ENCODE measurements at regions not wholly inside any gene's neighbourhood (a gene's known extent, or its start where the extent isn't known, plus 50 kb on each side); places are given as distances from the start of the nearest gene placed in this dataset.
A peak's percentile ranks its signal among the peaks of the same experiment; 100 is the strongest.

DNA sequence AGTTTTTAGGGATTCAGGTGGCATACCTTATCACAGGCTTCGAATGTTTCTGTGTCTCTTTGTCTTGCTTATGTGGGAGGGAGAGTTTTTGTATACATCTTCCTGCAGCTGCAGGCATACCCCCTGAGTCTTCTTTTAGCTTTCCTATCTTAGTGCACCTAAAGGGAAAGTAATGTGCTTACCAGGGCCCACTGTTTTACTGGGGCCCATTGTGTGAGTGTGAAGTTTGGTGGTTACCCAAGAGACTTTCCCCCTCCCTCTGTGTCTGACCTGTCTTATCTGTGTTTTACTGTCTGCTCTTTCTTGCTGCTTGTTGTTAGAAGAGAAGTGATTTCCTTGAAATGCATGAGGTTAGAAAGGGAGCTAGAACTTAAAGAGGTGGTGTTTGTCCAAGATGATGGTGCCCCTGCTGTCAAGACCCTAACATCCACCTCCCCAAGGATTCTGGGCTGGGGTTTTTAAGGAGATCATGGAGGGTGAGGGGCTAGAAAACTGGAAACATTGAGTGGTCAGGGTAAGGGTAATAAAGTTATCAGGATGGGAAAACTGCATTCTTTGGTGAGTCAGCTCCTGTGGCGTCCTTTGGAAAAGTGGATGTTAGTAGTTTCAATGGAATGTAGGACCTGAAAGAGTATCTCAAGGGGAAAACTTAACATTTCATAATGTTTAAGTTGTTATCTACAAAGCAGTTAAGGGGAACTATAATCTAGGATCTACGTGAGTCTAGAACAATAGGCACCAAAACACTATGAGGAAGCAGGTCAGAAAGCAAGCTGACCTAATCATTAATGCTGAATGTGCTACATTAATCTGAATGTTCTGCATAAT is 583.5 kb upstream of the TUSC1 start:
- H3K27me3 ChIP-seq (ENCODE audit: control insufficient read depth, insufficient read depth, low read length), result no peaks in the 10 kb centered on the region
- CTCF ChIA-PET, result no interaction called here
- H3K4me1 ChIP-seq (ENCODE audit: control insufficient read depth, insufficient read depth, low read length), result no peaks in the 10 kb centered on the region
- POLR2A ChIA-PET, result no interaction called here
- TF ChIP-seq, protein P1, sequence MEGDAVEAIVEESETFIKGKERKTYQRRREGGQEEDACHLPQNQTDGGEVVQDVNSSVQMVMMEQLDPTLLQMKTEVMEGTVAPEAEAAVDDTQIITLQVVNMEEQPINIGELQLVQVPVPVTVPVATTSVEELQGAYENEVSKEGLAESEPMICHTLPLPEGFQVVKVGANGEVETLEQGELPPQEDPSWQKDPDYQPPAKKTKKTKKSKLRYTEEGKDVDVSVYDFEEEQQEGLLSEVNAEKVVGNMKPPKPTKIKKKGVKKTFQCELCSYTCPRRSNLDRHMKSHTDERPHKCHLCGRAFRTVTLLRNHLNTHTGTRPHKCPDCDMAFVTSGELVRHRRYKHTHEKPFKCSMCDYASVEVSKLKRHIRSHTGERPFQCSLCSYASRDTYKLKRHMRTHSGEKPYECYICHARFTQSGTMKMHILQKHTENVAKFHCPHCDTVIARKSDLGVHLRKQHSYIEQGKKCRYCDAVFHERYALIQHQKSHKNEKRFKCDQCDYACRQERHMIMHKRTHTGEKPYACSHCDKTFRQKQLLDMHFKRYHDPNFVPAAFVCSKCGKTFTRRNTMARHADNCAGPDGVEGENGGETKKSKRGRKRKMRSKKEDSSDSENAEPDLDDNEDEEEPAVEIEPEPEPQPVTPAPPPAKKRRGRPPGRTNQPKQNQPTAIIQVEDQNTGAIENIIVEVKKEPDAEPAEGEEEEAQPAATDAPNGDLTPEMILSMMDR (IDR thresholded peaks at IDR 0.05), result no peak
- TF ChIP-seq SIN3A (IDR thresholded peaks at IDR 0.05; ENCODE audit: borderline replicate concordance, insufficient read depth, low read depth, low read length) (no peak), TCF7L2 (IDR thresholded peaks at IDR 0.05; ENCODE audit: low read depth, low read length) (no peak), POLR2AphosphoS5 (IDR thresholded peaks at IDR 0.05; ENCODE audit: low read depth, low read length) (no peak)
- TF ChIP-seq, protein P2, sequence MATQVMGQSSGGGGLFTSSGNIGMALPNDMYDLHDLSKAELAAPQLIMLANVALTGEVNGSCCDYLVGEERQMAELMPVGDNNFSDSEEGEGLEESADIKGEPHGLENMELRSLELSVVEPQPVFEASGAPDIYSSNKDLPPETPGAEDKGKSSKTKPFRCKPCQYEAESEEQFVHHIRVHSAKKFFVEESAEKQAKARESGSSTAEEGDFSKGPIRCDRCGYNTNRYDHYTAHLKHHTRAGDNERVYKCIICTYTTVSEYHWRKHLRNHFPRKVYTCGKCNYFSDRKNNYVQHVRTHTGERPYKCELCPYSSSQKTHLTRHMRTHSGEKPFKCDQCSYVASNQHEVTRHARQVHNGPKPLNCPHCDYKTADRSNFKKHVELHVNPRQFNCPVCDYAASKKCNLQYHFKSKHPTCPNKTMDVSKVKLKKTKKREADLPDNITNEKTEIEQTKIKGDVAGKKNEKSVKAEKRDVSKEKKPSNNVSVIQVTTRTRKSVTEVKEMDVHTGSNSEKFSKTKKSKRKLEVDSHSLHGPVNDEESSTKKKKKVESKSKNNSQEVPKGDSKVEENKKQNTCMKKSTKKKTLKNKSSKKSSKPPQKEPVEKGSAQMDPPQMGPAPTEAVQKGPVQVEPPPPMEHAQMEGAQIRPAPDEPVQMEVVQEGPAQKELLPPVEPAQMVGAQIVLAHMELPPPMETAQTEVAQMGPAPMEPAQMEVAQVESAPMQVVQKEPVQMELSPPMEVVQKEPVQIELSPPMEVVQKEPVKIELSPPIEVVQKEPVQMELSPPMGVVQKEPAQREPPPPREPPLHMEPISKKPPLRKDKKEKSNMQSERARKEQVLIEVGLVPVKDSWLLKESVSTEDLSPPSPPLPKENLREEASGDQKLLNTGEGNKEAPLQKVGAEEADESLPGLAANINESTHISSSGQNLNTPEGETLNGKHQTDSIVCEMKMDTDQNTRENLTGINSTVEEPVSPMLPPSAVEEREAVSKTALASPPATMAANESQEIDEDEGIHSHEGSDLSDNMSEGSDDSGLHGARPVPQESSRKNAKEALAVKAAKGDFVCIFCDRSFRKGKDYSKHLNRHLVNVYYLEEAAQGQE (IDR thresholded peaks at IDR 0.05; ENCODE audit: insufficient read depth in 1 of 2, low read depth in 2 of 2, low read length in 1 of 2), result no peak
- BruUV-seq (replicated peaks), result no TSS peak
- H3K27ac ChIP-seq (ENCODE audit: low read length), result no peak overlapping the region
- in situ Hi-C loops (cut with HindIII; ENCODE audit: low pct_unique_long_range_greater_than_20kb, low sequenced_read_pairs), result no loop called here
- DNase-seq (ENCODE audit: low read depth, low spot score), result no peak
- intact Hi-C loops (cut with micrococcal nuclease; ENCODE audit: unreplicated experiment), result no loop called here
- no peaks in the 10 kb centered on the region for H3K36me3 ChIP-seq (ENCODE audit: control insufficient read depth, insufficient read depth, low read length)
- ATAC-seq, result 0 out of 2 replicates have a peak, but pooled peaks have one; percentile 34
- H3K9me3 ChIP-seq (ENCODE audit: control insufficient read depth, insufficient read depth, low read depth, low read length), result no peaks in the 10 kb centered on the region
- no peak overlapping the region for H3K4me3 ChIP-seq (ENCODE audit: low read depth in 2 of 2, low read length in 2 of 2)

DNA sequence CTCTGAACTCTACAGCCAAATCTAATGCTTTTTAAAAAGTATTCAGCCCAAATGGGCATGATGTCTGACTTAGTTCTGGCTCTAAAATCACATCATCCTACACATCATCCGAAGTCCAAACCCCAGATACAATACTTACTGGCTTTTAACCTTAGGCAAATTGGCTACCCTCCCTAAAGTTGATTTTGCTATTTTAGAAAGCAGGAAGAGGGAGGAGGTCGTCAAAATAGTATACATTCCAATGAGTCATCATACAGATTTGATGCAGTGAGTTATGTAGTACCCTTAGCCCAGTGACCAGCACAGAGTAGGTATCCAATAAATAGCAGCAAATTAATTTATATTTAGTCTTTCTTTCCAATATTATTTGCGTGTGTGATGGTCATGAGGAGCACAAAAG is 582.0 kb upstream of the TUSC1 start:
- no TSS peak for BruUV-seq (replicated peaks)

More for the DNA sequence above, 582.0 kb upstream of the TUSC1 start:
- DNase-seq (ENCODE audit: low read depth, low spot score) (no peak), ATAC-seq (no peak)
- in situ Hi-C loops (cut with HindIII; ENCODE audit: low pct_unique_long_range_greater_than_20kb, low sequenced_read_pairs) (no loop called here), intact Hi-C loops (cut with micrococcal nuclease; ENCODE audit: unreplicated experiment) (no loop called here)
- TF ChIP-seq SIN3A (IDR thresholded peaks at IDR 0.05; ENCODE audit: borderline replicate concordance, insufficient read depth, low read depth, low read length) (no peak), POLR2AphosphoS5 (IDR thresholded peaks at IDR 0.05; ENCODE audit: low read depth, low read length) (no peak), TCF7L2 (IDR thresholded peaks at IDR 0.05; ENCODE audit: low read depth, low read length) (no peak)
- TF ChIP-seq, protein P1 (IDR thresholded peaks at IDR 0.05), result no peak
- TF ChIP-seq, protein P2 (IDR thresholded peaks at IDR 0.05; ENCODE audit: insufficient read depth in 1 of 2, low read depth in 2 of 2, low read length in 1 of 2), result no peak
- Histone ChIP-seq H3K4me1 (ENCODE audit: control insufficient read depth, insufficient read depth, low read length) (no peaks in the 10 kb centered on the region), H3K27me3 (ENCODE audit: control insufficient read depth, insufficient read depth, low read length) (no peaks in the 10 kb centered on the region), H3K36me3 (ENCODE audit: control insufficient read depth, insufficient read depth, low read length) (no peaks in the 10 kb centered on the region), H3K4me3 (ENCODE audit: low read depth in 2 of 2, low read length in 2 of 2) (no peak overlapping the region), H3K27ac (ENCODE audit: low read length) (no peak overlapping the region), H3K9me3 (ENCODE audit: control insufficient read depth, insufficient read depth, low read depth, low read length) (no peaks in the 10 kb centered on the region)
- ChIA-PET CTCF (no interaction called here), POLR2A (no interaction called here)
